ENCODE measurements at regions not wholly inside any gene's neighbourhood (a gene's known extent, or its start where the extent isn't known, plus 50 kb on each side); places are given as distances from the start of the nearest gene placed in this dataset.

DNA sequence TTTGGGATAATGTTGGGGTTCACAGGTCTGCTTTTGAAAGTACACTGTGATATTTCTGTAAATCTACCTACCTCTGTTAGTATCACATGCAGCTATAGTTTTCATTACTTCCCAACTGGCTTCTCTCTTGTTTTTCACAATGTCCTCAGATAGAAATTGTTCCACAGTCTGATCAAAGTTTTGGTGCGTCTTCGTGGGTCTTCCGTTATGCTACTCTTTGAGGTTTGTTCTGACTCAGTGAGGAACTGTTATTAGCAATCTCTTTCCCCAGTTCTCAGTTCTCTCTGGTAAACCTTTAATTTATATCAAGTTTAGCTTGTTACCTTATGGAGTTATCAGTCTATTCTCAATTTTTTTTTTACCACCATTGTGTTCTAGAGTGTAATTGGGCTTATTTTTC, 2061.2 kb upstream of the CDH9 start:
- Histone ChIP-seq H3K27me3 (replicated peaks; ENCODE audit: control insufficient read depth, insufficient read depth, low read length) (no peaks in the 10 kb centered on the region), H3K4me3 (replicated peaks; ENCODE audit: low read depth, low read length) (no peak overlapping the region), H3K36me3 (ENCODE audit: control insufficient read depth, insufficient read depth, low read length) (no peaks in the 10 kb centered on the region)
- TF ChIP-seq, protein P1, sequence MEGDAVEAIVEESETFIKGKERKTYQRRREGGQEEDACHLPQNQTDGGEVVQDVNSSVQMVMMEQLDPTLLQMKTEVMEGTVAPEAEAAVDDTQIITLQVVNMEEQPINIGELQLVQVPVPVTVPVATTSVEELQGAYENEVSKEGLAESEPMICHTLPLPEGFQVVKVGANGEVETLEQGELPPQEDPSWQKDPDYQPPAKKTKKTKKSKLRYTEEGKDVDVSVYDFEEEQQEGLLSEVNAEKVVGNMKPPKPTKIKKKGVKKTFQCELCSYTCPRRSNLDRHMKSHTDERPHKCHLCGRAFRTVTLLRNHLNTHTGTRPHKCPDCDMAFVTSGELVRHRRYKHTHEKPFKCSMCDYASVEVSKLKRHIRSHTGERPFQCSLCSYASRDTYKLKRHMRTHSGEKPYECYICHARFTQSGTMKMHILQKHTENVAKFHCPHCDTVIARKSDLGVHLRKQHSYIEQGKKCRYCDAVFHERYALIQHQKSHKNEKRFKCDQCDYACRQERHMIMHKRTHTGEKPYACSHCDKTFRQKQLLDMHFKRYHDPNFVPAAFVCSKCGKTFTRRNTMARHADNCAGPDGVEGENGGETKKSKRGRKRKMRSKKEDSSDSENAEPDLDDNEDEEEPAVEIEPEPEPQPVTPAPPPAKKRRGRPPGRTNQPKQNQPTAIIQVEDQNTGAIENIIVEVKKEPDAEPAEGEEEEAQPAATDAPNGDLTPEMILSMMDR (IDR thresholded peaks at IDR 0.05; ENCODE audit: insufficient read depth, low read length, poor library complexity, severe bottlenecking), result no peak
- DNase-seq (ENCODE audit: extremely low read depth, insufficient read length), result no peak

DNA sequence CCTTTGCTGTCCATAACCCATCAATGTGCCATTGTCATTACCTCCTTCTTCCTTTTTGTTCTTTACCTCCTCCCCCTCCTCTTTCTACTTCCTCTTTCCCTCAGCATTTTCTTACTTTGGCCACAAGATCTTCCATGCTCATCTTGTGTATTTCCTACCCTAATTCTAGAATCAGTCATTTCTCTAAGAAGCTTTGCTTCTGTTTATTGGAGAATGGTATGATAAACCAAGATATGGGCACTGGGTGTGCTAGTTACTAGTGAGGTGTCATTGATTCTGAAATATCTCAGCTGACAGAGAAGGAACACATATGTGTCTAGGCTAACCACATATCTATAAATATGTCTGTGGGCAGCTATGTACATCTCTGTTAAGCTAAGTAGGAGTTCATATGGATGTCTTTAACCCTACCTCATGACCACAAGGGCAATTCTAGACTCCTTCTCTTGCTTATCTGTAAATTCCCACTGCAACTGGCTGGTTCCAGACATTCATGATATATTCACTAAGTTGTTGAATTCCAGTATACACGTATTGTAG, 2051.3 kb upstream of the CDH9 start:
- no peaks in the 10 kb centered on the region for H3K27me3 ChIP-seq (replicated peaks; ENCODE audit: control insufficient read depth, insufficient read depth, low read length)
- H3K36me3 ChIP-seq (ENCODE audit: control insufficient read depth, insufficient read depth, low read length), result no peaks in the 10 kb centered on the region
- no peak for DNase-seq (ENCODE audit: extremely low read depth, insufficient read length)
- TF ChIP-seq, protein P1 (IDR thresholded peaks at IDR 0.05; ENCODE audit: insufficient read depth, low read length, poor library complexity, severe bottlenecking), result no peak
- H3K4me3 ChIP-seq (replicated peaks; ENCODE audit: low read depth, low read length), result no peak overlapping the region

DNA sequence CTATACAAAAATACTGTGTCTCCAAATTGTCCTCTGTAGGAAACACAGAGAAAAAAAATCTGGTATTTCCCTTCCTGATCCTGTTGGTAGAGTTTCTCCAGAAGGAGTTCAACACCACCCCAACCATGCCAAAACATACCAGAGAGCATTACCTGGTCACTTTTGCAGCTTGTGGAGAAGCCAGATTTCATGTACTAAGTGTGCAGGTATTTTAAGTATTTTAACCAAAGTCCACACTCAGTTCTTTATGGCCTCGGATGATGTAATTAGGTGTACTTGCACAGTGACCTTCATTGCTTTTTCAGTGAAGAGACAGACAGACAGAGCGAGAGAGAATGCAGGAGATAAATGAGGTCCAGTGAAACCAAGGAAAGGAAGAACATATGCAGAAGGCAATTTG, 2046.8 kb upstream of the CDH9 start:
- no peak for DNase-seq (ENCODE audit: extremely low read depth, insufficient read length)
- TF ChIP-seq, protein P1 (IDR thresholded peaks at IDR 0.05; ENCODE audit: insufficient read depth, low read length, poor library complexity, severe bottlenecking), result no peak
- no peaks in the 10 kb centered on the region for H3K27me3 ChIP-seq (replicated peaks; ENCODE audit: control insufficient read depth, insufficient read depth, low read length)
- no peak overlapping the region for H3K4me3 ChIP-seq (replicated peaks; ENCODE audit: low read depth, low read length)
- no peaks in the 10 kb centered on the region for H3K36me3 ChIP-seq (ENCODE audit: control insufficient read depth, insufficient read depth, low read length)

DNA sequence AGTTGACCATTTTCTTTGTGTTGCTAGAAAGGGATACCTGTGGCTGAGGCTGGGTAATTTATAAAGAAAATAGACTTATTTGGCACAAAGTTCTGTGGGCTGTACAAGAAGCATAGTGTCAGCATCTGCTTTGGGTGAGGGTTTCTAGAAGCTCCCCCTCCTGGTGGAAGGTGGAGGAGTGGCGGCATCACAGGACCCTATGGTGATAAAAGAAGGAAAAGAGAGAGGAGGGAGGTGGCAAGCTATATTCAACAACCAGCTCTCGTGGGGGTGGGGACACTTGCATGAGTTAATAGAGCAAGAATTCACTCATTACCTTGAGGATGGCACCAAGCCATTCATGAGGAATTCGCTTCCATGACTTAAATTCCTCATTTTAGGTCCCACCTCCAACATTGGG, 2041.4 kb upstream of the CDH9 start:
- DNase-seq (ENCODE audit: extremely low read depth, insufficient read length), result no peak
- TF ChIP-seq, protein P1 (IDR thresholded peaks at IDR 0.05; ENCODE audit: insufficient read depth, low read length, poor library complexity, severe bottlenecking), result no peak
- Histone ChIP-seq H3K36me3 (ENCODE audit: control insufficient read depth, insufficient read depth, low read length) (no peaks in the 10 kb centered on the region), H3K27me3 (replicated peaks; ENCODE audit: control insufficient read depth, insufficient read depth, low read length) (no peaks in the 10 kb centered on the region), H3K4me3 (replicated peaks; ENCODE audit: low read depth, low read length) (no peak overlapping the region)

DNA sequence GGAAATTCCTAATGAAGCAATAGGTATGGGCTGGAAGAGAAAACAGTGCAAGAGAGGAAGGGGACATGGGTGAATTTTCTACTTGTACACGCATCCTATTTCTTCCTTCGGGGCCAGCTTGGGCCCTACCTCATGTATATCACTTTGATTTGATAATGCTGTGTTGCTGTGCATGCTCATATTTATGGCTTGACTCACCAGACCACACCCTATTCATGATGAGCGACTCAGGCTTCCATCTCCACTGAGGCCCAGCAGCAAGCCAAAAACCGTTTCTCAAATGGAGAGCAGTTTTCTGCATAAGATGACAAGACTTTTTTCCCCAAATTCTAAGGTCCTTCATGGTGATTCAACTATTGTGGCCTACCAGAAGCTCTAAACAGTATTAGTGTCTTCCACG, 2039.1 kb upstream of the CDH9 start:
- DNase-seq (ENCODE audit: extremely low read depth, insufficient read length), result no peak
- TF ChIP-seq, protein P1 (IDR thresholded peaks at IDR 0.05; ENCODE audit: insufficient read depth, low read length, poor library complexity, severe bottlenecking), result no peak

DNA sequence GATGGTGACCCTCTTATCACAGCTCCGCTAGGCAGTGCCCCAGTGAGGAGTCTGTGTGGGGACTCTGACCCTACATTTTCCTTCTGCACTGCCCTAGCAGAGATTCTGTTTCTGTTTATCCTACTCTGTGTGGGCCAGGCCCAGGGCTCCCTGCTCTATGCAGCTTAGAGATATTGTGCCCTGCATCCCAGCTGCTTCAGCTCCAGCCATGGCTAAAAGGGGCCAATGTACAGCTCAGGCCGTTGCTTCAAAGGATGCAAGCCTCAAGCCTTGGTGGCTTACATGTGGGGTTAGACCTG, 2030.7 kb upstream of the CDH9 start:
- Histone ChIP-seq H3K4me3 (replicated peaks; ENCODE audit: low read depth, low read length) (no peak overlapping the region), H3K36me3 (ENCODE audit: control insufficient read depth, insufficient read depth, low read length) (no peaks in the 10 kb centered on the region), H3K27me3 (replicated peaks; ENCODE audit: control insufficient read depth, insufficient read depth, low read length) (no peaks in the 10 kb centered on the region)
- no peak for DNase-seq (ENCODE audit: extremely low read depth, insufficient read length)
- TF ChIP-seq, protein P1 (IDR thresholded peaks at IDR 0.05; ENCODE audit: insufficient read depth, low read length, poor library complexity, severe bottlenecking), result no peak

More for the DNA sequence above, 2039.1 kb upstream of the CDH9 start:
- no peaks in the 10 kb centered on the region for H3K27me3 ChIP-seq (replicated peaks; ENCODE audit: control insufficient read depth, insufficient read depth, low read length)
- no peak overlapping the region for H3K4me3 ChIP-seq (replicated peaks; ENCODE audit: low read depth, low read length)
- no peaks in the 10 kb centered on the region for H3K36me3 ChIP-seq (ENCODE audit: control insufficient read depth, insufficient read depth, low read length)

Data from GM06990 (cell line).